ENCODE measurements at regions not wholly inside any gene's neighbourhood (a gene's known extent, or its start where the extent isn't known, plus 50 kb on each side); places are given as distances from the start of the nearest gene placed in this dataset.

DNA sequence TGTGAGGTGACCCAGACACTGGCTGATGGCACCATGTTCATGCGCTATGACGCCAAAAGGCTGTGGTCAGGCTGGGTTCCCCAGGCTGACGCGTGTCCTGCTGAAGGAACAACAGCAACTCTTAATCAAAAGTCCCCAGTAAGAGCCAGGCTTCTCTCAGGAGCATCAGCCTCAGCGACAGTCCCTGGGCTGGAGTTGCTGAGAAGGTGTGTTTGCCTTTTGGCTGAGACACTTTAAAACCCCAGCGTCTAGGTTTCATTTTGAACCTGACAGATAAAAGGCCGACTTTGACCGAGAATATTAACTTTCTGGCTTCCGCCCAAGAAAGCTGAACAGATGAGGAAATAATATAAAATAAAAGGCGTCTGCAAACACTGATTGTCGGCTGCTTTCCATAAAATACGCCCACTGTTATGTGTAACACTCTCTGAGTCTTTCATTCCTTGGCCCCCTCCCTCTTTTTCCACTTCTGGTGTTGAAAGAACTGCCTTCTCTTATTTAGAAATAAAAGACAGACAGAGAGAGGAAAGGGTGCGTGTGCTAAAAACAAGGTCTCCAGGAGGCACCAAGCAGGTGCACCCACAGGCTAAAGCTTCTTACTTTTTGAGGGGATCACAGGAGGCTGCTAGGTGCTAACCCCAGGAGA lies 373.6 kb downstream of the MID1IP1 start:
- intact Hi-C loops (cut with DNase I): no loop called here
- no peak for ATAC-seq
- DNase-seq (ENCODE audit: missing footprints): no peak

DNA sequence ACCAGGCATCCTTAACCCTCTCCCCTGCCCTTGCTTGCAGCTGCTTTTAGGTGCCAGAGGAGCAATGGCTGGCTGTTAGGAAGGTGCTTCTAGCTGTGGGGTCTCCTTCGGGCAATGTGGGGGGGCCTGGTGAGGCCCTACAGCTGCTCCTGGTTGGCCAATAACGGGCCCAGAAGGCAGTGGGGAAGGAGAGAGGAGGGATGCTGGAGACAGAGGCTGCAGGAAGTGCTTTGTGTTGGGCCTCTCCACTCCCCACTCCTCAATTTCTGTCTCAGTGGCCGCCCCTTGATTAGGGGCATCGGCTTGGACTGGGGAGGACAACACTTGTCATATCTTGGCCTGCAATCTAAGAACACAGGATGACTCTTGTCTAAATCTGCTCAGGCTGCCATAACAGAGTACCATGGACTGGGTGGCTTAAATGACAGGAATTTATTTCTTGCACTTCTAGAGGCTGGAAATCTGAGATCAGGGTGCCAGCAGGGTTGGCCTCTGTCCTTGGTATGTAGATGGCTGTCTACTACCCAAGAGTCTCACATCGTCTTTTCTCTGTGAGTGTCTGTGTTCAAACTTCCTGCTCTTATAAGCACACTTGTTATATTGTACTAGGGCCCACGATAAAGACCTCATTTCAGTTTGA lies 374.3 kb downstream of the MID1IP1 start:
- ATAC-seq (no peak), DNase-seq (ENCODE audit: missing footprints) (no peak)
- intact Hi-C loops (cut with DNase I): no loop called here

DNA sequence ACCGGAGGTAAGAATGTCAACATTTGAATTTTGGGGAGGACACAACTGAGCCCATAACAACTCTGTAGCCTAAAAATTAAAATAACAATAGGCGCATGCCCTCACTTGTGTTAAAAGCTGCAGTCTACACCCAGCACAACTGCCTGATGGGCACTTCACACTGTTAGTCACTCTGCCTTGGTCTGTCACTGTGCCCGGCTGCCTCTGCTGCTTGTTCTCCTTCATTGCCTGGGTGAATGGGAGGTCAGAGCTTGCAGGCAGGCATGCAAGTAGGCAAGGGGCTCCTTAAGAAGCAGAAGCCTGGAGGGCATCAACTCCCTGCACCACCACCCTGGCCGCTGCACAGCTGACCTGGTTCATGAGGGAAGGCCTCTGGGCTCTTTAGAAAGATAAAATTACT lies 374.8 kb downstream of the MID1IP1 start:
- DNase-seq (ENCODE audit: missing footprints) (no peak), ATAC-seq (no peak)
- intact Hi-C loops (cut with DNase I): no loop called here

DNA sequence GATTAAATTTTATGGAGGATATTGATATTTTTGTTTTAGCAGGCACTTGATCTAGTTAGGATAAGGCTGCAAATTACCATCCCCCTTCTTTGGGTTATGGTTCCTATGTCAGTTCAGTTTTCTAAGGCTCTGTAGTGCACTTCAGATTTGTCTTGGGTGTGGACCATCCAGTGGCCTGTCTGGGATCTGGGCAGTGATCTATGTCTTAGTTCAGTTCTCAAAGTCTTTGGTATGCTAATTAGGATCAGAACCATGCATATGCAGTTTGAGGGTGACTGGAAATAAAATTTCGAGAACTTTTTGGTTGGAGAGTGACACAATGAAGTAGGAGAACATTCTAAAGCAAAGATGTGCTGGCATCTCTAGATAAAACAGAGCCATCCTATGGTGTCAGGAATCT lies 388.2 kb downstream of the MID1IP1 start:
- intact Hi-C loops (cut with DNase I): no loop called here
- ATAC-seq (no peak), DNase-seq (ENCODE audit: missing footprints) (no peak)

DNA sequence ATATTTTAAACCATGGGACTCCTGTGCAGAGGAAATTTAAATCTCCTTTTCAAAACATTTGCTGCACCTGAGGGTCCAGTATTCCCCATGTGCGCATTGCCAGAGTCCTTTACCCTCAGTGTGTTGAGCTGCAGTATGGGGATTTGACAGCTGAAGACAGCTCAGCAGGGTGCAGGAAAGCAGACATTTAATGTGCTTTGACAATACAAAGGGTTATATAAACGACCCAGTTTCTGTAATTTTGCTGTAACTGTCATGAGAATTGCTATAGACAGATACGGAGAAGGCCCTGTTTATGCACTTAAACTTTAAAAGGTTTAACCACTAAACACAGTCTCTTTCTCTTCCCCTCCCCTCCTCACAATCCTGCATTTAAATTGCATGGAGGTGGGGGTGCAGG lies 393.4 kb downstream of the MID1IP1 start:
- DNase-seq (ENCODE audit: missing footprints): no peak
- intact Hi-C loops (cut with DNase I): no loop called here
- ATAC-seq: no peak

DNA sequence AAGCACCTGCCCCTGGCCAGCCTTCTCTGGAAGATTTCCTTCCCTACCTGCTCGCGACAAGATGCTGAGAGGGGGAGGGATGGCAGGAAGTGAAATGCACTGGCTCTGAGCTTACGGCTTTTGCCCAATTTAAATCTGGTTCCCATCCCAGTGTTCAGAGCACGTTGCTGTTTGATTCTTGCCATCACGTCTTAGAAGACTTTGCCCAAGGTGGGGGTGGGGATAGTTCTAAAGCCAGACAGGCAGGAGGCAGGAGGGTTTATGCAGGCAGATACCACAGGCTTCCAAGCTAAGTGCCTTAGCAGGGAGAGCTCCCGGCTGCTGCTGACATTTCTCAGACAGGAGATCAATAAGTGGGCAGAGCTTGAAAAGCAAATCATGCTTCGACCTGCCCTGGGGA lies 393.9 kb downstream of the MID1IP1 start:
- DNase-seq (ENCODE audit: missing footprints): no peak

DNA sequence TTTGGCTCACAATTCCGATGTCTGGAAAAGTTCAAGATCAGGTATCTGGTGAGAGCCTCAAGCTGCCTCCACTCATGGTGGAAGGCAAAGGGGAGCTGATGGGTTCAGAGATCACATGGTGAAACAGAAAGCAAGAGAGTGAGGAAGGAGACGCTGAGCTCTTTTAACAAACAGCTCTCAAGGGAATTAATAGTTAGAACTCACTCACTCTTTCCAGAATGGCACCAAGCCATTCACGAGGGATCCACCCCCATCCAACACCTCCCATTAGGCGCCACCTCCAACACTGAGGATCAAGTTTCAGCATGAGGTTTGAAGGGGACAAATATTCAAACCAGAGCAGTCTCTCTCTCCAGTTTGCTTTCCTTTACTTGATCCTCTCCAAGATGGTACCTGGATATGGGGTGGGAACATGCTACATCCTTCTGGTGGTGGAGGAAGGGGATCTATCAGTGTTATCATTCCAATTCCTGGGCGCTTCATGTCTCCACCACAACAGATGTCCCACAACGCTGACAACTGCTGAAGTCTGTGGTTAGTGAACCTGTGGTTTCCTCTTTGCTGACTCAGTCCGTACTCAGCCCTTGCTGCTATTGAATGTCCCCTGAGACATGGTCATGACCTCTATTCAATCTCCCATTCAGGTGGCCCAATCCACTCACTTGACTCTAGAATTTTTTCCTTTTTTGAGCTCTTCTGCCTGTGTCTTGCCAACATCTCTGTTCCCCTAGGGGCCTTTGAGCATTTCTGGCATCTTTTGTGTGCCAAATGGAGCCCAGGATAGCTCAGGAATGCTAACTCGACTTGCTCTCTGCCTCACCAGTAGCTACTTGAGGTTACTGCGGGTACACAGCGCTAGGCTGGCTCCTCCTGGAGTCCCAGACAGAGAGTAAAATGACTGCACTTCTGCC lies 395.2 kb downstream of the MID1IP1 start:
- intact Hi-C loops (cut with DNase I): no loop called here
- ATAC-seq (no peak), DNase-seq (ENCODE audit: missing footprints) (no peak)

More for the DNA sequence above, 393.9 kb downstream of the MID1IP1 start:
- ATAC-seq: no peak
- intact Hi-C loops (cut with DNase I): no loop called here

DNA sequence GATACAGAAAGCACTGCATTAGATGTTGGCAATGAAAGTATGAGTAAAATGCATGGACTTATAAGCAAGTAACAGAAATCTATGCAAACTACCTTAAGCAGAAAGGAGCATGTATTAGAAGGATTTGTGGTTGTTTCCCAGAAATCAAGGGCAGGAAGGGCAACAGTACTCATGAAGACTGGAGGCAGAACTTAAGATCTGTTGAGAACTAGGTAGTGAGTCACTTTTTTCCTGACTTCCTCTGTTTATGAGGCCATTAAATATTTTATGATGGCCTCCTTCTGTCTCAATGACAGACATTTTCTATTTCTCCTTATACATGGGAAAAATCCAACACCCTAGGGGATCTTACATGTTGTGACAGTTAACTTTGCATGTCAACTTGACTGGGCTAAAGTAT lies 398.2 kb downstream of the MID1IP1 start:
- intact Hi-C loops (cut with DNase I): no loop called here
- ATAC-seq: no peak
- DNase-seq (ENCODE audit: missing footprints): no peak

DNA sequence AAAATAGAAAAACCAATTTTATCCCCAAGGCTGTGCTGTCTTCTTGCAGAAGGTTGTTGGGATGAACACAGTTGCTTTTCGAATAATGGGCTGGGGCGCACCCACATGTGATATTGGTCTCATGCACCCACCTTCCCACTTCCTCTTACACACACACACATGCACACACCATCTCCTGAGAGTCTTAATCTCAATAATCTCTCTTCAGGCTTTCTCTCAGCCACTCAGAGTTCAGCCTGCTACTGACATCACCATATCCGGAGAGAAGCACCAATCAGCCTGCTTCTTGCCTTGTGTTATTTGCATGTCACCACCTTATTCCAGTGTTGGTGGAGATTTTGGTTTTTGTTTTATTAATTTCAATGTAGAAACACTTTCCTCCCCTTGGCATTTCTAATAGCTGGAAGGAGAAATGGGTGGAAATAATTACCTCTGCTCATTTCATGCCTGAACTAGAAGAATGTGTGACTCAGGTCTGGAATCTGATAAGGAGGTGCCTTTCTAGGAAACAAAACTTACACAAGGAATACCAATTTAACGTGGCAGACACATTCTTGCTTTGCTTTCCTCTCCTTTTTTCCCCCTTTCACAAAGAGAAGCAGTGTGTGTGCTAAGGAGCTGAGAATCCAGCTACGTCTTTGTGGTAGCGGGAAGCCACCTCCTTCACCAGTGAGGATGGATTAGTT lies 400.2 kb downstream of the MID1IP1 start:
- intact Hi-C loops (cut with DNase I): no loop called here
- no peak for ATAC-seq
- no peak for DNase-seq (ENCODE audit: missing footprints)

DNA sequence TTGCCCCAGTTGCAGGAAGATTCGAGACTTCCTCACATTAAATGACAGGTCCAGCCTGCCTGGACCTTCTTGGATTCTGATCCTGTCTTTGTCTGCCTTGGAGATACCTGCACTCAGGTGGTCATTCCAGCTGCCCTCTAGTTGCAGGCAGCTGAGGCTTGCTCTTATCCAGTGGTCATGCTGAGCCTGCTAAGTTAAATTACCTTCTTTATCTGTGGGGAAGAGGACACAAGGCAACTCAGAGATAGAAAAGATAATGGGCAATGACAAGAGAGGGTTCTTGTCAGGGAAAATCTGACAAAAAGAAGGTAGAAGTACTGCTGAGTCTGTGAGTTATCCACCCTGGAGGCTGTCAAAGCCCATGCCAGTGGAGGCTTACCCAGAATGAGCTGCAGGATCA lies 401.4 kb downstream of the MID1IP1 start:
- ATAC-seq (no peak), DNase-seq (ENCODE audit: missing footprints) (no peak)
- intact Hi-C loops (cut with DNase I): no loop called here

DNA sequence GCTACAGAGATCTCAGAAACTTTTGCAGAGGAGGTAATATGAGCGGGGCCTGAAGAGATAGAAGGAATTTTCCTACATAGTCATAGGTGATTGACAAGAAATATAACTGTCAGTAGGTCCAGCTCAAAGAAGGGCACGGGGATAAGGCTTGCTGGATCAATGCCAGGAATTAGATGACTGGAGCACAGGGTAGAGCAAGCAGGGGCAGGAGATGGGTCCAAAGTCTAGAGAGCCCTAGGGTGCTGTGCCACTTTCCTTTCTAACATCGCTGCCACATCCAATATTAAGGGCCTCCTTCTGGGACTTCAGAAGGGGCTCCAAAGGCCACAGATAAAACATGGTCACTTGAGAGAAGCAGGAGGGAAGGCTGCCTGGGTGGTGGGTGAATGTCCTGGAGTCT lies 402.2 kb downstream of the MID1IP1 start:
- DNase-seq (ENCODE audit: missing footprints) (no peak), ATAC-seq (no peak)
- intact Hi-C loops (cut with DNase I): no loop called here

DNA sequence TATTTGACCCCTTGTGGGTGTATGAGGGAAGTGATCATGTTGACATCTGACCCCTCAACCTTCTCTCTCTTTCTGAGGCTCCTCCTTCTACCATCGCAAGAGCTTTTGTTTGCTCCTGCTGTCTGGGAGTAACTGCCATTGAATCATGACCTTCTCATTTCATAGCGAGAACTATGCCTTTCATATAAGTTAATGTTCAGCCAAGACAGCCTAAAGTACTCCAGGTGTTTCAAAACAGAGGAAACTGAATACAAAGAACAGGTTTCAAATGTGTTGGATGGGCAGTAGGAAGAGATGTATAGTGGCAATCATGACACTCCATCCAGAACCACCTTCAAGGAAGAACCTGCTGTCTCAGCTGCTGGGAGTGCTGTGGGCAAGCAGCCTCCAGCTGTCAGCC lies 403.1 kb downstream of the MID1IP1 start:
- intact Hi-C loops (cut with DNase I): no loop called here
- DNase-seq (ENCODE audit: missing footprints) (no peak), ATAC-seq (no peak)

DNA sequence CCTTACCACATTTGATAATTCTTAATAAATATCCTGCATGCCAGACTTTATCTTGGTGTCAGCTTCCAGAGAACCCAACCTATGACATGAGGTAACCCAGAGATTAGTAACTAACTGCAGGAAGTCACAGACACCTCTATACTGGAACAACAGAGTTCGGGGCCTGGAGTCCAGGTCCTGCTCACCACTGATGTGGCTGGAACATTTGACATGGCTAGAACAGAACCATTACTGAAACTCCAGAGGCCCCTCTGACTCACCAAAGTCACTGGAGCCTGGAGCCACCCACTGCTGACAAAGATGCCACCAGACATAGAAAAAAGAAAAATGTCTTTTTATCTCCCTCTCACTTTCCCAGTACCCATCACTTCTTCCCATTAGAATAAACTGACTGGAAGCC lies 403.7 kb downstream of the MID1IP1 start:
- ATAC-seq (no peak), DNase-seq (ENCODE audit: missing footprints) (no peak)
- intact Hi-C loops (cut with DNase I): no loop called here

DNA sequence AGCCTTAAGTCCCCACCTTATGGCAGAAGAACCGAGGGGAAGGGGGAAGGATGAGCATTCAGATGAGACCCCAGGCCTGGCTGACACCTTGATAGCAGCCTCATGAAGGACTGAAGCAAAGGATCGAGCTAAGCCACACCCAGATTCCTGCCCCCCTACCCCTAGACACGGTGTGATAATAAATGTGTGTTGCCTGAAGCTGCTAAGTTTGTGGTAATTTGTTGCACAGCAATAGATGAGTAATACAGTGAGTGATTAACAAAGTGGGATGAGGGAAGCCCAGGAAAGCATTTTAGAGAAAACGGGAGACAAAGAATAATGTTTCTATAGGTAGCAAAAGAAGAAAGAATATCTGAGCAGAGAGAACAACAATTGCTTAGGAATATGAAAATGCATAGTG lies 404.2 kb downstream of the MID1IP1 start:
- DNase-seq (ENCODE audit: missing footprints) (no peak), ATAC-seq (no peak)
- intact Hi-C loops (cut with DNase I): no loop called here

DNA sequence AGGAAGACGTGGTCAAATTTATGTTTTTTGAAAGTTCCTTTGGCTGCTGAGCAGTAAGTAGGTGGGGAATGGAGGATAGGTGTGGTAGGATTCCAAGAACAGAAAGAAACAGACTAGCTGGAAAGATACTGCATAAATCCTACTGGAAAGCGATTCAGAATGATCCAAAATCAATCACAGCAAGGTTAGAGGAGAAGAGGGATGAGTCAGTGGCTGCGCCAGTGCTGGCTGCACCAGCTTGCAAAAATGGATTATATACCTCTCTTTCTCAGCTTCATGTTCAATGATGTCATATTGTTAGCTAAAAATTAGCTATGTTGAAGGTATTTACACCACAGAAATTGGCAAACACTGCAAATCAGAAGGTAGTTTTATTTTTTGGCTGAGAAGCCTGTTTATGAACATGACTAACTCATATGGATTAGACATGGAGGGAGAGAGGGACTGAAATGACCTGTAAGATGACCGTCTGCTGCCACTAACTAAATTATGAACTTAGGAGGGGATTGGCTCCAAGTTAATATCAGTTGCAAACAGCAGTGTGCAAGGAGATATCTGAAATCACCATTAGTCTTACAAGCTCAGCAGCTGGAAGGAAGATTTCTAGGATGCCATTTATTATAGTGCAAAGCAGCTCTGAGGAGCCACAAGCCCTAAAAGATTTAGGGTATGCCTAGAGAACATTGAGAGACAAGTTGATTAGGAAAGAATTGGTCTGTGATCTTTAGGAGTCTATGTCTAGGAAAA lies 405.3 kb downstream of the MID1IP1 start:
- intact Hi-C loops (cut with DNase I): no loop called here
- ATAC-seq (no peak), DNase-seq (ENCODE audit: missing footprints) (no peak)

DNA sequence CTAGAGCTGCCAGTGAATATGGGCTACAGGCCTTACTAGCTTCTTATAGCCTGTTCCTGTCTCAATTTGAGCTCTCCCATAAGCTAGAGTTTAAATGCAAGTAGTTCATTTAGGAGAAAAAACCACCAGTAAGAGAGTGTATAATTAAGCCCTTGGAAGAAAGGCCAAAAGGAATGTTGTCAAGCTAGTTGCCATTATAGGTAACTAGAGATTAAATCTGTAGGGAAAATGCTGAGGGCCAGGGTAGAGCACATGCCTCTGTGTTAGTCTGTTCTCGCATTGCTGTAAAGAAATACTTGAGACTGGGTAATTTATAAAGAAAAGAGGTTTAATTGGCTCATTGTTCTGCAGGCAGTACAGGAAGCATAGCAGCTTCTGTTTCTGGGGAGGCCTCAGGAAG lies 410.2 kb downstream of the MID1IP1 start:
- intact Hi-C loops (cut with DNase I): no loop called here
- no peak for DNase-seq (ENCODE audit: missing footprints)
- no peak for ATAC-seq

DNA sequence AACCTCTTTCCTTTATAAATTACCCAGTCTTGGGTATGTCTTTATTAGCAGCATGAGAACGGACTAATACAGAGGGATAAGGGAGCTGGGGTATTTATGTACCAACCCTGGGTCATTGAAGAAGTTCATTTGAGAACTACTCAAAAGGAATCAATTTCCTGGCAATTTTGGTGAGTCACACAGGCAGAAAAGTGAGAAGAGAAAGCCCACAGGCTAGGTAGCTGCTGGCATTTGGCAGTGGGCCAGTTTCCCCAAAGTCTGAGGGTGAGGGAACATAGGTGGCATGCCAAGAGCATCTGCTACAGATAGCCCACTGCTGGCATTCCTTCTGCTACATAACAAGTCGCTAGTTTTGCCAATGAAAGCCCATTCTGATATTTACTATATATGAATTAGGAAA lies 411.2 kb downstream of the MID1IP1 start:
- no peak for DNase-seq (ENCODE audit: missing footprints)
- intact Hi-C loops (cut with DNase I): no loop called here
- ATAC-seq: no peak

DNA sequence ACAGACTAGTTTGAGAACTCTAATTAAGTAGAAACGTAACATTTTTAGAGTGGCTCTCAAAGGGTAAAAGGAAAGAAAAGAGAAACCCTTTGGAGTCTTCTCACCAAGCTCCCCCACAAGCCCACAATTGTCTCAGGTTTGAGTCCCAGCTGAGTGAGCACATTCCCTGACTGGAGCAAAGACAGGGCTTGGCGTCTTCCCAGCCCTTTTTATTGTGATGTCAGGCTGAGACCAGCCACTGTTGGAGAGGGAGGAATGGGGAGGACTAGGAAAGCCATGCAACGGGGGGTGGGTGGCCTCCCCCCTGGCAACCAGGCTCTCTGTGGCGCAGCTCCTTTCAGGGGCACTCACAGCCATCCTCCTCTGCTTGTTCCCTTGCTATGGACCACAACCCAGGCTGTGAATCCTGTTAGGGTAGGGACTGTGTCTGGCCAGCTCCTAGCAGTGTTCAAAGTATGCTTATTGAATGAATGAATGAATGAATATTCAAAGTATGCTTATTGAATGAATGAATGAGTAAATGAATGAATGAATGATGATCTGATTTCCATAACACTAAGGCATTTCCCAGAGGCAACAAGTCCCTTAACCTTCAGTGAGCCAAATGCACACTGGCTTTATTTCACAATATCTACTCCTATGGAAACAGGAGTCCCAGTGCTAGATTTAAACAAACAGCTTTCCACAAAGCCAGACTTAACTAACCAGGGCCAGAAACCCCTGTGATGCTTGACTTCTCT lies 413.3 kb downstream of the MID1IP1 start:
- DNase-seq (ENCODE audit: missing footprints): no peak
- ATAC-seq: no peak
- intact Hi-C loops (cut with DNase I): no loop called here
